ENCODE measurements at regions not wholly inside any gene's neighbourhood (a gene's known extent, or its start where the extent isn't known, plus 50 kb on each side); places are given as distances from the start of the nearest gene placed in this dataset.

- no peak for TF ChIP-seq CTCF (conservative IDR thresholded peaks at IDR 0.05; ENCODE audit: low read length)
- no peak for TF ChIP-seq EZH2phosphoT487 (IDR thresholded peaks at IDR 0.05; ENCODE audit: borderline replicate concordance, low read depth, low read length)
Observed at GRCh38 chr2:2866459-2866858, 511.2 kb downstream of the EIPR1 start.
